GM18861 (cell line): ENCODE measurements at regions not wholly inside any gene's neighbourhood (a gene's known extent, or its start where the extent isn't known, plus 50 kb on each side); places are given as distances from the start of the nearest gene placed in this dataset.
A peak's percentile ranks its signal among the peaks of the same experiment; 100 is the strongest.

ENCODE experiments used
- ATAC-seq: cut with Tn5 transposase; IDR thresholded peaks from one replicate; pipeline ENCODE4 v1.9.1; 2021; ENCODE audit not compliant: unreplicated experiment

DNA sequence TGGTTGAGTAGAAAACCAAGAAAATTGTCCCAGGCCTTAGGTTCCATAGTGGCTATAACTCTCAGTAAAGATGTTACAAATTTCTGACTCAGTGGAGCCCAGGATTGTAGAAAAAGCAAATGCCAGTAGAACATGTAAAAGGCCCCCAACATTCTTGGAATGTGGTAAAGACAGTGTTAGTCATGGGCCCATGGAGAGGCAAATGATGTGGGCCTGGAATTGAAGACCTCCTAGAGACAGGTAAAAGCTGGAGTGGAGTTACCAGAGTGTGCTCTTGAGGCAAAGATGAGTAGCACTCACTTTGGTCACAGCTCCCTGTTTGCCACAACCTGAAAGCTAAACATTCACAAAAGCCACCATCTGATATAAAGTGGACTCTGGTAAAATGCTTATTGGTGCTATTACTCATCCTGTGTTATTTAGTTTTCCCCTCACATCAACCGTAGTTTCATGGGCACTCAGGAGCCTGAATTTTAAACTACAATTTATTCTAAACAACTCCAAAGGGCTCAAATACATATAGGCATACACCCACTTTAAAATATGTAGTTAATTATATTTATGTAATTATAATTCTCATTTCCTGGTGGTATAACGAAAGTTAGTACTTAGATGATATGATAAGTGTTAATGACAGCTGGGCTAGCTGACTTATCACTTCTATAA, 359.6 kb upstream of the NECTIN3 start:
- no peak for ATAC-seq

- ATAC-seq = no peak
Measured at GRCh38 chr3:110727056-110727455, 344.6 kb upstream of the NECTIN3 start.

GRCh38 chr3:110731148-110731547, 340.5 kb upstream of the NECTIN3 start:
- no peak for ATAC-seq

DNA sequence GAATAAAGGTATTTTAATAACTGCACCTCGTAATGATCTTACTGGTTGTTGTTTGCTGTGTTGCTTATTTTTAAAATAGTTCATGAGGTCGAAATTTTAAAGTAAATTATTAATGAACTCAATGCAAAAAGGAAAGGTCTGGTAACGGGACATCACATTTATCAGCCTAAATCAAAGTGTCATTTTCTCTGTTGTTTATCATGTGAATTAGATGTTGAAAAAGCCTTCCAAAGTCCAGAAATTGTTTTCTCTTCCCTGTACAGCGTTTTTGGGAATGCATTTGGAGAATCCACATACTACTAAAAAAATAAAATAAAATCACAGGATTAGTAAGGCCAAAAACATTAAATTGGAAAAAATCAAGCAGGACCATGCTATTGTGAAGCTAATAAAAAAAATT, 339.2 kb upstream of the NECTIN3 start:
- no peak for ATAC-seq

DNA sequence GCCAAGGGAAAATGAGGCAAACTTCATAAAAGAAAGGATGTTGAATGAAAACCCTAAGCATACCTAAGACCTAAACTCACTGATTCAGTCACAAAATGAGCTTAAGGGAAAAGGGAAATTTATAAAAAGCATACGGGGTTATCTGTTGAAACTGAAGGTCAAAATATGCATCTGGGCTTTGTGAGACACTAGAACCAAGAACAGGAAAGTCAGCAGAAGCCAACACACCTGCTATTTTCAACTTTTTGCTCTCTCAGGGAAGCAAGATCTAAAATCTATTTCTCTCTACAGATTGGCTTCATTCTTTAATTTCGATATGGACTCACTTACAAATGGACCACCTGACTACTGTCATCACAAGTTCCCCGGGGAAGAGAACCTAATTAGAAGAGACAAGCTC, 338.6 kb upstream of the NECTIN3 start:
- no peak for ATAC-seq

DNA sequence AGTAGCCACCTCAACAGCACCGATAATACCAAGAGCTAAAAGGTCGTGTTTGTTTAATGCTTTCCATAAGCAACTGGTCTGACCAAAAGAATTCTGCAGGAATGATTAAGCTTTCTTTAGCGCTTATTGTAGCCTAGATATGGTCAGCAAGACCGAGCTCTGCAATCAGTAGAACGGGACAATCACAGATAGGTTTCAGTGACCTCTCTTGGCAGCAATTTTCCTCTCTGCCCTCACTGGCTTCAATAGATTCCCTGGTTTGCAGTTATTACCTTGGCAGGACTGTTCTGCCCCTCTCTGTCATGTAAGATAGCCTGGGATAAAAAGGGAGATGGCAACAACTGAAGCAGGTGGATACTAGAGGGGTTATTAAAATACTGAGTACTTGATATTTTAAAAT, 337.1 kb upstream of the NECTIN3 start:
- ATAC-seq = no peak

GRCh38 chr3:110736332-110736731, 335.3 kb upstream of the NECTIN3 start:
- peak; percentile 98 for ATAC-seq

DNA sequence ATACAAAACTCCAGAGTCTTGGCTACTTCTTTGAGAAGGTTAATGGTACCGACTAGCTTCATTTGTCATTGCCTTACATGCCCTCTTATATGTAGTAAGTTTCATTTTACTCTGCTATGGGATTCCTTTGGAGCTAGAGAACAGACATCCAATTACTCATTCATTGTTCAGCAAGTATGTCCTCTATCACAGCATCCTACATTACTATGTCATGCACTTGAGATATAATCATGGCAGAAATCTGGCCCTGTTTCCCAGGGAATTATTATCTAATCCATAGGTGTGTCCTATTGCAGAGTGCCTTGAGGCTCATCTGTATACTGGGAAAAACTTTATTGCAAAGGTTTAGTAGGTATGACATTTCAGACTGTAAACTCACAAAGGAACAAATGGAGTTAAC, 333.1 kb upstream of the NECTIN3 start:
- no peak for ATAC-seq

DNA sequence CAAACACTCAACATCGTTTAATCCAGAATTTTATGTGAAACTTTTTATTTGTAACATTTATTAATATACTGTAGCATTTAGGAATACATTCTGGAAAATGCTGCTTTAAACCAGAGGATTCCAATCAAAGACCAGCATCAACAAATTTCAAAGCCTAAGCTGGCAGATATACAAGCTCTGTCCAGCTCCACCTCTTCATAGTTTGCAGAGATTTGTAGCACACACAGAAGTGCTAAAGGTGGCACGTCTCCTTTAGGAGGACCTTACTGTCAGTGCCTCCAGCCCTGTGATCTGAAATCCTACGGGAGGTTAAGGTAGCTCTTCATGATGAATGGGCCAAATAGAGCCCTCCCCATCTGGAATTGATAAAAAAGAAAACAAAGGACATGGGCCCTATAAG, 329.7 kb upstream of the NECTIN3 start:
- no peak for ATAC-seq

DNA sequence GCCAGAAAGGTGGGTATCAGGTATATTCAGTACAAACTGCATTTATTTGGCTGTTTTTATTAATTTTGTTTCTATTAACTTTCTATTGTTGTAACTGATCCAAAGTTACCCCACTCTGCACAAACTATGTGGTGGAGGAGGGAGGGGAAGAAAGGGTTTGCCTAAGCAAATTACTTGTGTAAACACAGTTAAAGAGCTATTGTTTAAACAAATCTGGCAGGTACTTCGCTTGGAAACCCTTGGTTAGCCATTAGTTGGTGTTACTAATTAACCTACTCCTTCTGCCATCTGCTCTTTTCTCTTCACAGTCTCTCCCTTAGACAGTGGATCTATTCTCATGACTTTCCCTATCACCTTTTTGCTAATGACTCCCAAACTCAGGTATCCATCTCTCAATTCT, 328.4 kb upstream of the NECTIN3 start:
- ATAC-seq = peak; percentile 98

- no peak for ATAC-seq
Measured at GRCh38 chr3:110743984-110744383, 327.6 kb upstream of the NECTIN3 start.

DNA sequence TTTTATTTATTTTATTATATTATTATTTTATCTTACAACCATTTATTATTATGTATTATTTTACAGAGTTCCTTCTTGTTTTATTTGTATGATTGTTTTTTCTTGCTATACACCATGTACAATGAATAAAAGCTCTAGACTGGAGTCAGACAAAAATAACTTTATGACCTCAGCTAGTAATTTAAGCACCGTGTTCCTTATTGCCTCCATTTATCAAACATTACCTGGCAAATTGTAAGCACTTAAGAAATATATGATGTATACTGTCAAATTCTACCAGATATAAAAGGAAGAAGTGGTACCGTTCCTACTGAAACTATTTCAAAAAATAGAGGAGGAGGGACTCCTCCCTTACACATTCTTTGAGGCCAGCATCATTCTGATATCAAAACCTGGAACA, 326.9 kb upstream of the NECTIN3 start:
- ATAC-seq = no peak

DNA sequence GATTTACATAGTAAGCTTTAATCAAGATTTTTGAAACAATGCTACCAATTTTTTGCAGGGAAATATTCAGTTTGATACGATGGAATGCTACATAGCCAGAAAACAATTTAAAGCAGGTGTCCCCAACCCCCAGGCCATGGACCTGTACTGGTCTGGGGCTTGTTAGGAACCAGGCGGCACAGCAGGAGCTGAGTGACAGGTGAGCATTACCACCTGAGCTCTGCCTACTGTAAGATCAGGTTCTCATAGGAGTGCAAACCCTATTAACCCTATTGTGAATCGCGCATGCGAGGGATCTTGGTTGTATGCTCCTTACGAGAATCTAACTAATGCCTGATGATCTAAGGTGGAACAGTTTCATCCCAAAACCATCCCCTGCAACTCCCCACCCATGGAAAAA, 322.6 kb upstream of the NECTIN3 start:
- no peak for ATAC-seq

GRCh38 chr3:110750201-110750600, 321.4 kb upstream of the NECTIN3 start:
- no peak for ATAC-seq

- no peak for ATAC-seq
Measured at GRCh38 chr3:110752307-110752706, 319.3 kb upstream of the NECTIN3 start.

- ATAC-seq = no peak
Measured at GRCh38 chr3:110753516-110753915, 318.1 kb upstream of the NECTIN3 start.

DNA sequence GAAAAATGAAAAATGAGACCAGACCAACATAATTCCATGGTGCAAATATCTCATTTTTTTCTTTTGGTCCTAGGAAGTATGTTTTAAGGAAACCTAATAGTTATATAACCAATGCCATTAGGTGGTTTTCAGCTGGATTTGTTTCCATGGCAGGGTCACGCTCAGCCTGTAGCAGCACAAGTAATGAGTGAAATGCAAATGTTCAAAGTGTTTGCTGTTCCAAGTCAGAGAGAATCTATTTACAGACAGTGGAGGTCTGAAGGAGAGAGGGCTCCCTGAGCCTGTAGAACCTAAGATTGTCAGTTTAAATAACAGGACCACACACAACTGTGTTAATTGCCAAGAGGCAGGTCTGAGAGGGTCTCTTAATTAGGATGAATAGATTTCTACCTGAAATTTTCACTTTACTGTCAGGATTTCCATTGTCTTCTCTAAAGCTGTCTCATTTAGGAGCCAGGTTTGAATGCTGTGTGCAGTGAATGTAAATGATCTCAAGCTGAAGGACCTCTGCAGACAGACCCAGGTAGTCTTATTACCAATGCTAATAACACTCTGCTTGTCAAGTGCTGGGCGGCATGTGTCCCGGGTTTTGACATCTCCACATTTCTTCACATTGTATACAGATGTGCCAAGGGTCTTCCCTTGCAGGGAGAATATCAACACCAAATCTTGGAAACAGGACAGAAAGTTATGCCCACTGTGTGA, 317.3 kb upstream of the NECTIN3 start:
- ATAC-seq = no peak

- ATAC-seq = no peak
Measured at GRCh38 chr3:110755345-110755744, 316.3 kb upstream of the NECTIN3 start.

GRCh38 chr3:110756705-110757104, 314.9 kb upstream of the NECTIN3 start:
- ATAC-seq = no peak

- ATAC-seq = no peak
Measured at GRCh38 chr3:110758208-110758607, 313.4 kb upstream of the NECTIN3 start.

DNA sequence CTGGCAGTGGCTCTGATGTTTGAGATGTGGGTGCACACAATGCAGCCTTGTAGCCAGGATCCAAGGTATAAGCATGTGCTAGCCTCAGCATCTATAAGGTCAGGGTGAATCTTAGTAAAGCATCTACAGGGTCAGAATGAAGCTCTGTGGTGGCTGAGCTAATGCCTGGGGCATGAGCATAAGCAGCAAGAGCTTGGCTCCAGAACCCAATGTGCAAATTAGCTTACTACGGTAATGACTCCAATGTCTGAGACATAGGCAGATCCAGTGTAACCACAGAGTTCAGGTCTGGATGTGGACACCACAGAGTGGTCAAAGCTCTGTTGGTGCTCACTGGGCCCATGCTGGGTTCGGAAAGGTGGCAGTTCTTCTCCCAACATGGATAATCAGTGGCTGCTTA, 304.5 kb upstream of the NECTIN3 start:
- ATAC-seq = no peak

DNA sequence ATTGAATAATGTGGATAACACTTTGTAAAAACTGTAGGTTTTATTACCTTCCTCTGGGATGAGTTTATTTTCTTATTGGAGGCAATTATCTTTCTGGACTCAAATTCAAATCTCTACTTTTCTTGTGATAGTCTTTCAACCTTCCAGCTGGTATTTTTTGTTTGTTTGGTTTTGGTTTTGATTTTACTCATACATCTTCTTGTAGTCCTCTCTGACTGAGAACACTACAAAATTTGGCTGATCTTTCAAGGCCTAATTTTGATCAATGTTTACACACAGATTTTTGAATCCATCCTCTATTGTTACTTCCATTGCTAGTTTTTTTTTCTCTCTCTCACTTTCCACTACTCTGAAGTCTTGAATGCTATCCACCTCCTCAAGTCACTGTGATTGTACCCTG, 303.8 kb upstream of the NECTIN3 start:
- ATAC-seq = peak; percentile 72

- ATAC-seq = no peak
Measured at GRCh38 chr3:110773413-110773954, 298.1 kb upstream of the NECTIN3 start.
